M059J (cell line): ENCODE measurements at regions not wholly inside any gene's neighbourhood (a gene's known extent, or its start where the extent isn't known, plus 50 kb on each side); places are given as distances from the start of the nearest gene placed in this dataset.
"Not testable (repeated sequence)": the region's sequence is repeated elsewhere in the genome, so short reads cannot be mapped to it uniquely, and the experiment has no call there.

Experiments used
- DNase-seq: peaks from one replicate; pipeline ENCODE4 v3.0.0-alpha.2; 2012; ENCODE audit warnings: low read depth

- no peak for DNase-seq
Observed at GRCh38 chr19:27894906-27895754, 1317.8 kb downstream of the UQCRFS1 start.

- DNase-seq, result no peak
Observed at GRCh38 chr19:27892500-27892899, 1320.5 kb downstream of the UQCRFS1 start.

- no peak for DNase-seq
Observed at GRCh38 chr19:27891411-27891810, 1321.5 kb downstream of the UQCRFS1 start.

GRCh38 chr19:27890696-27891095 lies 1322.3 kb downstream of the UQCRFS1 start:
- DNase-seq, result no peak

- no peak for DNase-seq
Observed at GRCh38 chr19:27890206-27890605, 1322.7 kb downstream of the UQCRFS1 start.

GRCh38 chr19:27889156-27889555 lies 1323.8 kb downstream of the UQCRFS1 start:
- DNase-seq, result no peak

GRCh38 chr19:27887946-27888345 lies 1325.0 kb downstream of the UQCRFS1 start:
- no peak for DNase-seq

GRCh38 chr19:27885359-27885758 lies 1327.6 kb downstream of the UQCRFS1 start:
- no peak for DNase-seq

GRCh38 chr19:27884376-27884775 lies 1328.6 kb downstream of the UQCRFS1 start:
- no peak for DNase-seq

GRCh38 chr19:27881213-27881612 lies 1331.7 kb downstream of the UQCRFS1 start:
- no peak for DNase-seq

GRCh38 chr19:27876976-27877512 lies 1335.9 kb downstream of the UQCRFS1 start:
- no peak for DNase-seq

- DNase-seq, result no peak
Observed at GRCh38 chr19:27876489-27876888, 1336.5 kb downstream of the UQCRFS1 start.

GRCh38 chr19:27872370-27872769 lies 1340.6 kb downstream of the UQCRFS1 start:
- DNase-seq, result no peak

- no peak for DNase-seq
Observed at GRCh38 chr19:27870293-27870692, 1342.7 kb downstream of the UQCRFS1 start.

- DNase-seq, result no peak
Observed at GRCh38 chr19:27868007-27868406, 1344.9 kb downstream of the UQCRFS1 start.

GRCh38 chr19:27865927-27866777 lies 1346.8 kb downstream of the UQCRFS1 start:
- no peak for DNase-seq

GRCh38 chr19:27861411-27861975 lies 1351.5 kb downstream of the UQCRFS1 start:
- DNase-seq, result no peak

GRCh38 chr19:27860309-27860934 lies 1352.5 kb downstream of the UQCRFS1 start:
- no peak for DNase-seq

- no peak for DNase-seq
Observed at GRCh38 chr19:27859689-27860088, 1353.3 kb downstream of the UQCRFS1 start.

GRCh38 chr19:27858981-27859581 lies 1353.9 kb downstream of the UQCRFS1 start:
- no peak for DNase-seq

GRCh38 chr19:27852931-27853330 lies 1360.0 kb downstream of the UQCRFS1 start:
- DNase-seq, result not testable (repeated sequence)
